WTC11 (cell line): ENCODE measurements at regions not wholly inside any gene's neighbourhood (a gene's known extent, or its start where the extent isn't known, plus 50 kb on each side); places are given as distances from the start of the nearest gene placed in this dataset.

Source experiments
- ATAC-seq: fragments of 200-7000 bp; cut with Tn5 transposase; 2 replicates; pipeline ENCODE4 v1.10.0; 2021; ENCODE audit warnings: mild to moderate bottlenecking, moderate library complexity
- CTCF ChIA-PET: fragments of 300-600 bp; sonication (Branson Sonifier 250); formaldehyde crosslinking; loops from one replicate; lab custom pipeline; 2021; ENCODE audit warnings: antibody characterized with exemption; lab: Charles Lee
- POLR2A ChIA-PET: fragments of 350-600 bp; sonication (Branson Sonifier 250); formaldehyde crosslinking; loops from one replicate; lab custom pipeline; 2021; ENCODE audit warnings: antibody characterized with exemption; lab: Charles Lee
- DNase-seq: peaks from one replicate; pipeline ENCODE4 v3.0.0; 2021; ENCODE audit warnings: low spot score
- H3K27ac Mint-ChIP-seq: 2 replicates; pipeline ENCODE4 v1.8.0; 2021; ENCODE audit warnings: mixed read lengths
- H3K27me3 Mint-ChIP-seq: 2 replicates; pipeline ENCODE4 v1.8.0; 2021; ENCODE audit warnings: low read depth, mild to moderate bottlenecking, moderate library complexity, mixed read lengths
- H3K36me3 Mint-ChIP-seq: 2 replicates; pipeline ENCODE4 v1.8.0; 2021; ENCODE audit warnings: mixed read lengths
- H3K4me1 Mint-ChIP-seq: 2 replicates; pipeline ENCODE4 v1.8.0; 2022; ENCODE audit warnings: mixed read lengths
- H3K4me3 Mint-ChIP-seq: 2 replicates; pipeline ENCODE4 v1.8.0; 2021; ENCODE audit warnings: mild to moderate bottlenecking, moderate library complexity, mixed read lengths
- H3K9me3 Mint-ChIP-seq: 2 replicates; pipeline ENCODE4 v1.8.0; 2021; ENCODE audit warnings: mixed read lengths
- CBFB ChIP-seq: sonication (generic); formaldehyde crosslinking; IDR thresholded peaks from 2 replicates; pipeline ENCODE4 v1.8.1; 2022; ENCODE audit warnings: mild to moderate bottlenecking, low read depth, missing genetic modification reagents
- ELF4 ChIP-seq: sonication (generic); formaldehyde crosslinking; IDR thresholded peaks from 2 replicates; pipeline ENCODE4 v1.8.1; 2022; ENCODE audit warnings: low read depth, mild to moderate bottlenecking, moderate library complexity, missing genetic modification reagents
- FOXJ3 ChIP-seq: sonication (generic); formaldehyde crosslinking; IDR thresholded peaks from 2 replicates; pipeline ENCODE4 v1.9.0; 2021; ENCODE audit warnings: missing genetic modification reagents, mild to moderate bottlenecking, borderline replicate concordance
- GRHL2 ChIP-seq: fragments of 250-450 bp; sonication (Bioruptor Pico); IDR thresholded peaks from 2 replicates; pipeline ENCODE4 v1.8.0; 2022; ENCODE audit warnings: mild to moderate bottlenecking, moderate library complexity; ENCODE audit not compliant: insufficient replicate concordance, severe bottlenecking
- RORB ChIP-seq: fragments of 250-450 bp; sonication (Bioruptor Pico); IDR thresholded peaks from 2 replicates; pipeline ENCODE4 v1.9.0; 2021; ENCODE audit warnings: mild to moderate bottlenecking
- SP1 ChIP-seq: sonication (generic); formaldehyde crosslinking; conservative IDR thresholded peaks from 2 replicates; pipeline ENCODE4 v1.8.1; 2022; ENCODE audit warnings: missing genetic modification reagents
- TP53 ChIP-seq: sonication (generic); formaldehyde crosslinking; IDR thresholded peaks from 2 replicates; pipeline ENCODE4 v1.8.1; 2023; ENCODE audit warnings: mild to moderate bottlenecking, missing genetic modification reagents
- ZNF121 ChIP-seq: sonication (generic); formaldehyde crosslinking; IDR thresholded peaks from 2 replicates; pipeline ENCODE4 v1.8.0; 2023; ENCODE audit warnings: missing genetic modification reagents
- ZNF219 ChIP-seq: sonication (generic); formaldehyde crosslinking; IDR thresholded peaks from 2 replicates; pipeline ENCODE4 v1.8.0; 2023; ENCODE audit warnings: missing genetic modification reagents, mild to moderate bottlenecking, borderline replicate concordance
- ZNF423 ChIP-seq: fragments of 250-450 bp; sonication (Bioruptor Pico); IDR thresholded peaks from 2 replicates; pipeline ENCODE4 v2.1.2; 2022; ENCODE audit warnings: mild to moderate bottlenecking, moderate library complexity
- TF ChIP-seq, protein P1 (sequence below): sonication (generic); formaldehyde crosslinking; IDR thresholded peaks from 2 replicates; pipeline ENCODE4 v1.8.1; 2022; ENCODE audit warnings: low read depth, missing genetic modification reagents, borderline replicate concordance
- TF ChIP-seq, protein P2 (sequence below): fragments of 250-450 bp; sonication (Bioruptor Pico); IDR thresholded peaks from 2 replicates; pipeline ENCODE4 v1.9.0; 2021; ENCODE audit warnings: mild to moderate bottlenecking, borderline replicate concordance
- TF ChIP-seq, protein P3 (sequence below): sonication (generic); formaldehyde crosslinking; IDR thresholded peaks from 2 replicates; pipeline ENCODE4 v1.8.1; 2023; ENCODE audit warnings: mild to moderate bottlenecking, missing genetic modification reagents, moderate library complexity
- TF ChIP-seq, protein P4 (sequence below): sonication (generic); formaldehyde crosslinking; conservative IDR thresholded peaks from 2 replicates; pipeline ENCODE4 v1.8.1; 2023; ENCODE audit warnings: mild to moderate bottlenecking, low read depth, missing genetic modification reagents, moderate library complexity
- TF ChIP-seq, protein P5 (sequence below): fragments of 250-450 bp; sonication (Bioruptor Pico); IDR thresholded peaks from 2 replicates; pipeline ENCODE4 v1.9.0; 2021; ENCODE audit warnings: mild to moderate bottlenecking

DNA sequence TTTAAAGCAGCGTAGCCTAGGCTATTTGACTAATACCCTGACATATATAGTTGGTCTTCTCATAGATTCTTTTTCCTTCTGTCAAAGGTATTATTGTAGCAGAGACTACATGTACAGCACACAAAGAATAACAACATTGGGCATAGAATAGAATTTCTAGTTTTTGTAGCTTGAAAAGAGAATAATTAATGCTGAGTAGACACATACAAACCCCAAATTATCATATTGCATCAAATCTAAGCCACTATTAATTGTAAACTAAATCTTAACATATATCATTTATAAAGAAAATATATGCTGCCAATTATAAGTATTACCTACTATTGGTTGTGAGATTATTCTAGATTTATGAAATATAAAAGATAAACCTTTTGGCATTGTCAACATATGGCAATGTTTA, 574.5 kb downstream of the SLCO4C1 start (continued):
- no peak for TF ChIP-seq RORB

DNA sequence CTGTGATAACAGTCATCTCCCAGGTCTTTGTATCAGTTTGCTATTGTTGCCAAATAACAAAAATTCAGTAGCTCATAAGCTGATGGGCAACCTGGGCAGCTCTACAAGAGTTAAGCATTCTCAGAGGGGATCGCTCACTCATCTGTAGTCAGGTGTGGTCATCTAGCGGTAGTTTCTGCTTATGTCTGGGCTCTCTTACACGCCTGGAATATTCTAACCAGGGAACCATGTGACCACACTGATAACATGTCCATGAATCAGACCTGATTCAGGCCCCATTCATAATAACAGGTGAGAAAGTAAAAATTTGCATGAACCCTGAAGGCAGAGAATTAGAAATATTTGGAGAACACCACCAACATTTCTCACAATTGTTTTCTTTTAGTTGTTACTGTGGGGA, 576.1 kb downstream of the SLCO4C1 start:
- TF ChIP-seq, protein P1, sequence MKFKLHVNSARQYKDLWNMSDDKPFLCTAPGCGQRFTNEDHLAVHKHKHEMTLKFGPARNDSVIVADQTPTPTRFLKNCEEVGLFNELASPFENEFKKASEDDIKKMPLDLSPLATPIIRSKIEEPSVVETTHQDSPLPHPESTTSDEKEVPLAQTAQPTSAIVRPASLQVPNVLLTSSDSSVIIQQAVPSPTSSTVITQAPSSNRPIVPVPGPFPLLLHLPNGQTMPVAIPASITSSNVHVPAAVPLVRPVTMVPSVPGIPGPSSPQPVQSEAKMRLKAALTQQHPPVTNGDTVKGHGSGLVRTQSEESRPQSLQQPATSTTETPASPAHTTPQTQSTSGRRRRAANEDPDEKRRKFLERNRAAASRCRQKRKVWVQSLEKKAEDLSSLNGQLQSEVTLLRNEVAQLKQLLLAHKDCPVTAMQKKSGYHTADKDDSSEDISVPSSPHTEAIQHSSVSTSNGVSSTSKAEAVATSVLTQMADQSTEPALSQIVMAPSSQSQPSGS = no peak
- TF ChIP-seq ELF4 (CRISPR knock-in tag) (no peak), FOXJ3 (CRISPR knock-in tag) (no peak), CBFB (CRISPR knock-in tag) (no peak), RORB (no peak), TP53 (CRISPR knock-in tag) (no peak), ZNF121 (no peak), ZNF219 (CRISPR knock-in tag) (no peak), SP1 (CRISPR knock-in tag) (no peak), ZNF423 (CRISPR knock-in tag) (no peak), GRHL2 (CRISPR knock-in tag) (no peak)
- TF ChIP-seq, protein P2, sequence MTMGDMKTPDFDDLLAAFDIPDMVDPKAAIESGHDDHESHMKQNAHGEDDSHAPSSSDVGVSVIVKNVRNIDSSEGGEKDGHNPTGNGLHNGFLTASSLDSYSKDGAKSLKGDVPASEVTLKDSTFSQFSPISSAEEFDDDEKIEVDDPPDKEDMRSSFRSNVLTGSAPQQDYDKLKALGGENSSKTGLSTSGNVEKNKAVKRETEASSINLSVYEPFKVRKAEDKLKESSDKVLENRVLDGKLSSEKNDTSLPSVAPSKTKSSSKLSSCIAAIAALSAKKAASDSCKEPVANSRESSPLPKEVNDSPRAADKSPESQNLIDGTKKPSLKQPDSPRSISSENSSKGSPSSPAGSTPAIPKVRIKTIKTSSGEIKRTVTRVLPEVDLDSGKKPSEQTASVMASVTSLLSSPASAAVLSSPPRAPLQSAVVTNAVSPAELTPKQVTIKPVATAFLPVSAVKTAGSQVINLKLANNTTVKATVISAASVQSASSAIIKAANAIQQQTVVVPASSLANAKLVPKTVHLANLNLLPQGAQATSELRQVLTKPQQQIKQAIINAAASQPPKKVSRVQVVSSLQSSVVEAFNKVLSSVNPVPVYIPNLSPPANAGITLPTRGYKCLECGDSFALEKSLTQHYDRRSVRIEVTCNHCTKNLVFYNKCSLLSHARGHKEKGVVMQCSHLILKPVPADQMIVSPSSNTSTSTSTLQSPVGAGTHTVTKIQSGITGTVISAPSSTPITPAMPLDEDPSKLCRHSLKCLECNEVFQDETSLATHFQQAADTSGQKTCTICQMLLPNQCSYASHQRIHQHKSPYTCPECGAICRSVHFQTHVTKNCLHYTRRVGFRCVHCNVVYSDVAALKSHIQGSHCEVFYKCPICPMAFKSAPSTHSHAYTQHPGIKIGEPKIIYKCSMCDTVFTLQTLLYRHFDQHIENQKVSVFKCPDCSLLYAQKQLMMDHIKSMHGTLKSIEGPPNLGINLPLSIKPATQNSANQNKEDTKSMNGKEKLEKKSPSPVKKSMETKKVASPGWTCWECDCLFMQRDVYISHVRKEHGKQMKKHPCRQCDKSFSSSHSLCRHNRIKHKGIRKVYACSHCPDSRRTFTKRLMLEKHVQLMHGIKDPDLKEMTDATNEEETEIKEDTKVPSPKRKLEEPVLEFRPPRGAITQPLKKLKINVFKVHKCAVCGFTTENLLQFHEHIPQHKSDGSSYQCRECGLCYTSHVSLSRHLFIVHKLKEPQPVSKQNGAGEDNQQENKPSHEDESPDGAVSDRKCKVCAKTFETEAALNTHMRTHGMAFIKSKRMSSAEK (CRISPR knock-in tag) = no peak
- TF ChIP-seq, protein P3, sequence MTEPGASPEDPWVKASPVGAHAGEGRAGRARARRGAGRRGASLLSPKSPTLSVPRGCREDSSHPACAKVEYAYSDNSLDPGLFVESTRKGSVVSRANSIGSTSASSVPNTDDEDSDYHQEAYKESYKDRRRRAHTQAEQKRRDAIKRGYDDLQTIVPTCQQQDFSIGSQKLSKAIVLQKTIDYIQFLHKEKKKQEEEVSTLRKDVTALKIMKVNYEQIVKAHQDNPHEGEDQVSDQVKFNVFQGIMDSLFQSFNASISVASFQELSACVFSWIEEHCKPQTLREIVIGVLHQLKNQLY (CRISPR knock-in tag) = no peak
- TF ChIP-seq, protein P4, sequence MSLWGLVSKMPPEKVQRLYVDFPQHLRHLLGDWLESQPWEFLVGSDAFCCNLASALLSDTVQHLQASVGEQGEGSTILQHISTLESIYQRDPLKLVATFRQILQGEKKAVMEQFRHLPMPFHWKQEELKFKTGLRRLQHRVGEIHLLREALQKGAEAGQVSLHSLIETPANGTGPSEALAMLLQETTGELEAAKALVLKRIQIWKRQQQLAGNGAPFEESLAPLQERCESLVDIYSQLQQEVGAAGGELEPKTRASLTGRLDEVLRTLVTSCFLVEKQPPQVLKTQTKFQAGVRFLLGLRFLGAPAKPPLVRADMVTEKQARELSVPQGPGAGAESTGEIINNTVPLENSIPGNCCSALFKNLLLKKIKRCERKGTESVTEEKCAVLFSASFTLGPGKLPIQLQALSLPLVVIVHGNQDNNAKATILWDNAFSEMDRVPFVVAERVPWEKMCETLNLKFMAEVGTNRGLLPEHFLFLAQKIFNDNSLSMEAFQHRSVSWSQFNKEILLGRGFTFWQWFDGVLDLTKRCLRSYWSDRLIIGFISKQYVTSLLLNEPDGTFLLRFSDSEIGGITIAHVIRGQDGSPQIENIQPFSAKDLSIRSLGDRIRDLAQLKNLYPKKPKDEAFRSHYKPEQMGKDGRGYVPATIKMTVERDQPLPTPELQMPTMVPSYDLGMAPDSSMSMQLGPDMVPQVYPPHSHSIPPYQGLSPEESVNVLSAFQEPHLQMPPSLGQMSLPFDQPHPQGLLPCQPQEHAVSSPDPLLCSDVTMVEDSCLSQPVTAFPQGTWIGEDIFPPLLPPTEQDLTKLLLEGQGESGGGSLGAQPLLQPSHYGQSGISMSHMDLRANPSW (CRISPR knock-in tag) = no peak
- TF ChIP-seq, protein P5, sequence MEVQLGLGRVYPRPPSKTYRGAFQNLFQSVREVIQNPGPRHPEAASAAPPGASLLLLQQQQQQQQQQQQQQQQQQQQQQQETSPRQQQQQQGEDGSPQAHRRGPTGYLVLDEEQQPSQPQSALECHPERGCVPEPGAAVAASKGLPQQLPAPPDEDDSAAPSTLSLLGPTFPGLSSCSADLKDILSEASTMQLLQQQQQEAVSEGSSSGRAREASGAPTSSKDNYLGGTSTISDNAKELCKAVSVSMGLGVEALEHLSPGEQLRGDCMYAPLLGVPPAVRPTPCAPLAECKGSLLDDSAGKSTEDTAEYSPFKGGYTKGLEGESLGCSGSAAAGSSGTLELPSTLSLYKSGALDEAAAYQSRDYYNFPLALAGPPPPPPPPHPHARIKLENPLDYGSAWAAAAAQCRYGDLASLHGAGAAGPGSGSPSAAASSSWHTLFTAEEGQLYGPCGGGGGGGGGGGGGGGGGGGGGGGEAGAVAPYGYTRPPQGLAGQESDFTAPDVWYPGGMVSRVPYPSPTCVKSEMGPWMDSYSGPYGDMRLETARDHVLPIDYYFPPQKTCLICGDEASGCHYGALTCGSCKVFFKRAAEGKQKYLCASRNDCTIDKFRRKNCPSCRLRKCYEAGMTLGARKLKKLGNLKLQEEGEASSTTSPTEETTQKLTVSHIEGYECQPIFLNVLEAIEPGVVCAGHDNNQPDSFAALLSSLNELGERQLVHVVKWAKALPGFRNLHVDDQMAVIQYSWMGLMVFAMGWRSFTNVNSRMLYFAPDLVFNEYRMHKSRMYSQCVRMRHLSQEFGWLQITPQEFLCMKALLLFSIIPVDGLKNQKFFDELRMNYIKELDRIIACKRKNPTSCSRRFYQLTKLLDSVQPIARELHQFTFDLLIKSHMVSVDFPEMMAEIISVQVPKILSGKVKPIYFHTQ = no peak
- TF ChIP-seq, all 79 proteins: peak for 0
- Mint-ChIP-seq H3K27me3 (no peaks in the 10 kb centered on the region), H3K4me1 (peaks cover 43% of the 10 kb centered on the region), H3K4me3 (no peak overlapping the region), H3K9me3 (no peaks in the 10 kb centered on the region), H3K27ac (no peak overlapping the region), H3K36me3 (no peaks in the 10 kb centered on the region)
- CTCF ChIA-PET = interaction anchor here (1.5 kb wide), 1 partner anchor 10 kb away, joined by 4 read pairs; no protein-coding TSS in a partner anchor
- POLR2A ChIA-PET = no interaction called here
- no peak for ATAC-seq
- no peak for DNase-seq
